NCI-H460 (cell line): ENCODE measurements at regions not wholly inside any gene's neighbourhood (a gene's known extent, or its start where the extent isn't known, plus 50 kb on each side); places are given as distances from the start of the nearest gene placed in this dataset.
"Not testable (repeated sequence)": the region's sequence is repeated elsewhere in the genome, so short reads cannot be mapped to it uniquely, and the experiment has no call there.

Experiments used
- DNase-seq: peaks from one replicate; pipeline ENCODE4 v3.0.0-alpha.2; 2016; ENCODE audit warnings: low read depth; ENCODE audit errors: extremely low read depth

DNA sequence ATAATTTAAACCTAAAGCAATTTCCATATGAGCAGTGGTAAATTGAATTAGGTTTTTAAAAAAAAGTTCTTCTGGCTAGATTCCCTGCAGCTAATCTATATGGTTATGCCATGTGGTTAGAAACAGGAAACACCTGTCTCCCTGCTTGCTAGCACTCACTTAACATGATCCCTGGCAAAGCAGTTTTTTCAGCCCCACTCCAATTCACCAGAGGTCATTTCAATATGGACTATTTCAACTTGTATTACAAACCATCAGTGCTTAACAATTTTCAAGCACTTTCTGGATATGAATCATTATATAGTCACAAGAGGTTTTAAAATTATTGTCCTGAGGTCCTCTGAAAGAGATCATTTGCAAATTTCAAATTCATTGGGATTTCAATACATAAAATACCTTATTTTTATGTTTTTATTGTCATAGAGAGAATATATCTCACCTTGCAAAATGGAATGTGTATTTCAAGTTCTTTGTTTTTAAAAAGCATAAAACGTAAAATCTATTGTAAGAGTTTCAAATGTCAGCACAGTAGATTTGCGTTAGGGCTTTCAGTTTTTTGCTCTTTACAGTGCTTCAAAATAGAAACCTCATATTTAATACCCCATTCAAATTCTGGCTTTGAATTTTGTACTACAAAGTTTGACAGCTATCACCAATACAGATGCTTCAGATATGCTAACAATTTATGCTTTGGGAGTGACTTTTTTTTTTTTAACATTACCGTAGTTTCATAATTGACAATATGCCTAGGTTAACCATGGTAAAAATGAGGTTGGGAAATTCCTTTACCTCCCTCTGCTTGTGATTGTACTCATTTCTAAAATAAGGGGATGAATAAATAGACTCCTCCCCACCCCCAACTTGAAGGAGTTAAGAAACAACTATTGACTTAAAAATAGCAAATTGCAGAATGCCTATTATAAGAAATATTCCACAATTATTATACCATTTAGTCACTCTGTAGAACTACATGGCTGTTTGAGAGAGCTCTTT is 117.5 kb upstream of the HGF start:
- DNase-seq = no peak

- DNase-seq = no peak
Observed at GRCh38 chr7:81886211-81886764, 116.4 kb upstream of the HGF start.

DNA sequence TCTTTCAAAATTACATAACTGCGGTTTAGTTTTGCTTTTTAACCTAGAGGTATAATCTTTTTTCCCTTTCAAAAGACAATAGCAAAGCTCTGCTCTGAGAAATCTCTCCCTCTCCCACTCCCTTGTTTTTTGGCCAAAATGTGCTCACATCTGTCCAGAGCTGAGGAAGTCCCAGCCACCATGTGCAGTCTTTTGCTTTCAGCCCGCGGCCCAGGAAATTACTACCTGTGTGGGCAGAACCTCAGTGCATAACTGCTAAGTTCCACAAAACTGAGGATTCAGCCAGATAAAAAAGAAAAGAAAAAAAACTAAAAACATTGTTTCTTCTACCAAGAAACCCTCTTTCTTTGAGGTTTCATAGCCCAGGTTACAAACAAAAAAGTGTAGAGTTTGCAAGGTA is 115.0 kb upstream of the HGF start:
- no peak for DNase-seq

DNA sequence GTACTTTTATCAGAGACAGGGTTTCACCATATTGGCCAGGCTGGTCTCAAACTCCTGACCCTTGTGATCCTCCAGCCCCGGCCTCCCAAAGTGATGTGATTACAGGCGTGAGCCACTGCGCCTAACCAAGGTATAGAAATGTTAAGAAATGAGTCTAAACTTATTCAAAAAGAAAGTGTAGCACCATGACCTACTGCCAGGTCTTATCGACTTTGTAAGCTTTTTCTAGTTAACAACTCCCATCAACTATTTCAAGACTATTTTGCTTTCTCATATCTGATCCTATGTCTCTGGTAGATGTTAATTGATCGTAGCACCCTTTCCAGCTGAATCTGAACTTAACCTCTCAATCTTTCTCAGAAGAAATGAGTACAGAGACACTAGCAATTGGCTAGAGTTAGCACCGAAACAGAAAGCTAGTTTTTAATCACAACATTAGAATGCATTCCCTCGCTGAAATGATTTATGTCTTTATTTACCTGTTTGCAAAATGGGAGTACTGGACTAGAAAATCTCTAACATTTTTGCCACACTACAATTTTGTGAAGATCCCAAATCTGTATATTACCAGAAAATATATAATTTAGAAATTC is 114.0 kb upstream of the HGF start:
- no peak for DNase-seq

GRCh38 chr7:81882086-81882485 is 112.2 kb upstream of the HGF start:
- no peak for DNase-seq

GRCh38 chr7:81877890-81878289 is 108.0 kb upstream of the HGF start:
- no peak for DNase-seq

- DNase-seq = no peak
Observed at GRCh38 chr7:81873559-81873958, 103.7 kb upstream of the HGF start.

DNA sequence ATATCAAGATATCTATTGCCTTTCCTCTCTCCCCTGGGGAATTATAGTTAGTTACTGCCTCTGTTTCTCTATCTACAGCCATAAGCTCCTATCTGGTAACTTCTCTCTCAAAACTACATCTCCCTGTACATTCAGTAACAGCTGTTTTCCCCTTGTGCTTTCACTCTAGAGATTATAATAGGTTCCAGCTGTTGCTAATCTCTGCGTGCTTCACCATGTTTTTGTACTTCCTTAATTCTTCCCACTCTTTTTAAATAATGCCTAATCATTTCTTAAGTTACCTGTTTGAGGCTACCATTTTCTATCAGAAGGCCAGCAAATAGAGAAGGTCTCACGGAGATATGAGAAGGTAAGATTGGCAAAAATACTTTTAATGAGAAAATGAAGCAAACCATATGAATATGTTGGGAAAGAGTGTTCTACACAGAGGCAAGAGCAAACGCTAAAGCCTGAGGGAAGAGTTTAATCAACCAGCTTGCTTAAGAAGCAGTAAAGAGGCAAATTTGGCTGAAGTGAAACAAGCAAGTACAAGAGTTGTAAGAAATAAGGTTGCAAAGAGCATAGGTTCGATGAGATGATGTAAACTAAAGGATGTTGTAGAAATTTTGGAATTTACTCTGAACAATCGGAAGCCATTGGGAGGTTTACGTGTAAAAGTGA is 101.9 kb upstream of the HGF start:
- DNase-seq = no peak

GRCh38 chr7:81870608-81871007 is 100.8 kb upstream of the HGF start:
- no peak for DNase-seq

DNA sequence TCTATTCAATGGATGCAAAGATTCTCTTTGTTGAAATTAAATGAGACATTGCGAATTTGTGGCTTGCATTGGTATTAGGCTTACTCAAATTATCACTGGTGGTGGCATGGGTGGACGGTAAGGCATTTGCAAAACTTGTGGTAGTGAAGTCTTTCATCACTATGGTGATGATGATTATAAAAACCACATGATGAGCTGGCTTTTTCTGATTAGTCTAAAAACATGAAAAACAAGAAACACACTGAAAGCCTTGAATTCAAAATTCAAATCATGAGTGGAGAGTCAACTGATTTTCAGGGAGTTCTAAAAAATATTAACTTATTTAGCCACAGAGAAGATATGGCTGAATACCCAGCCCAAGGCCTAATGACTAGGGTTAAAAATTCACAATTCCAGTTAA is 99.8 kb upstream of the HGF start:
- no peak for DNase-seq

- no peak for DNase-seq
Observed at GRCh38 chr7:81865754-81866153, 95.9 kb upstream of the HGF start.

GRCh38 chr7:81859433-81859832 is 89.6 kb upstream of the HGF start:
- DNase-seq = no peak

GRCh38 chr7:81858820-81859219 is 89.0 kb upstream of the HGF start:
- DNase-seq = peak; percentile 30

GRCh38 chr7:81857385-81857784 is 87.5 kb upstream of the HGF start:
- no peak for DNase-seq

DNA sequence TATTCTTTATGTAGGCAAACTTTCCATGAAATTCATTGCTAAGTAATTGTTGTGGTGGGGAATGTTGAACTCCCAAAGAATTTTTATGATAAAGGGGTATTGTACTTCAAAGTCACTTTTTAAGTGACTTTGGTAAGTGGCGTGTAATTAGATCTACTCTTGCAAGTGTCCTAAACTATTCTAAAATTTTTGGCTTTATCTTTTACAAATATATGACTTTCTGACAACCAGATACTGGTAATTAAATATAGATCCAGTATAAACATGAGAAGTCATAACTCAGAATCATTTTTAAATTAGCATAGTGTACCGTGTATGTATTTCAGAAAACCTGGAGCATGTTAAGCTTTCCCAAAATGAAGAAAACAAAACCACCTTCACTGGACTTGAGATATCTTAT is 84.7 kb upstream of the HGF start:
- DNase-seq = no peak

- DNase-seq = no peak
Observed at GRCh38 chr7:81852701-81853100, 82.9 kb upstream of the HGF start.

- DNase-seq = no peak
Observed at GRCh38 chr7:81851413-81851812, 81.6 kb upstream of the HGF start.

DNA sequence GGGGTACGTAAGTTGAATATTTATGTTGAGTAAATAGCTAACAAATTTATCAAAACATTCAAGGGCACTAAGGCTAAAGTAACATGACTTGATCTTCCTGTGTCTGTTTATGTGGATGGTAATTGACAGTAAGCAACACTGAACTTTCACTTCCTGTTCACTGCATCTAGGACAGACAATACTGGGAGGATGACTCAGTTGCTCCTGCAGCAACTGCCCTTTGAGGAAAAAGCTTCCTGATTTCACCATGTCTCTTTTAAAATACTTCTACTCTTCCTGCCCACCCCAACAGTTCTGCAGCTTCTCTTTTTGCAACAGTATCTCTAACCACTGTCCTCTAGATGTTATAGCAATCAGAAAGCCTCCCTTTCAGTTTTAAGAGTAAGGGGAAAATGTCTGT is 76.6 kb upstream of the HGF start:
- DNase-seq = no peak

- no peak for DNase-seq
Observed at GRCh38 chr7:81845744-81846241, 75.9 kb upstream of the HGF start.

DNA sequence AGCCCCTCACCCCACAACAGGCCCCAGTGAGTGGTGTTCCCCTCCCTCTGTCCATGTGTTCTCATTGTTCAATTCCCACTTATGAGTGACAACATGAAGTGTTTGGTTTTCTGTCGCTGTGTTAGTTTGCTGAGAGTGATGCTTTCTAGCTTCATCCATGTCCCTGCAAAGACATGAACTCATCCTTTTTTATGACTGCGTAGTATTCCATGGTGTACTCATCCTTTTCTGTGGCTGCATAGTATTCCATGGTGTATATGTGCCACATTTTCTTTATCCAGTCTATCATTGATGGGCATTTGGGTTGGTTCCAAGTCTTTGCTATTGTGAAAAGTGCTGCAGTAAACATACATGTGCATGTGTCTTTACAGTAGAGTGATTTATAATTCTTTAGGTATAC is 73.8 kb upstream of the HGF start:
- not testable (repeated sequence) for DNase-seq

DNA sequence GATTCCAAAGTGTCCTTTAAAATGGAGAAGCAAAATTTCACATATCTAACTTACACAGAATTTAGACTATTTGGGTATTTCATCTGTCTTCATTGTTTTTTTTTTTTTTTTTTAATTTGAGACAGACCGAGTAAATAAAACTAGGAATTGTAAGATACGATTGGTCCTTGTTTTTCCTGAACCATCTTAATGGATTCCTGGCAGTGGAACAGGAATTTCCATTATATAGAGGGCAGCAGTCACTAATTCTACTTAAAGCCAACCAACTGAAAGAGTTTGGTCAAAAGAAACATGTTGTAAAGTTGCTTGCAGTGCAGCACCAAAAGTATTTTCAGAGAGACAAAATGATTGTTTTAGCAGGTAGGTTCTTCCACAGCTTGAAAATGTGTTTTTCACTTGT is 72.5 kb upstream of the HGF start:
- DNase-seq = no peak
